ENCODE measurements at regions not wholly inside any gene's neighbourhood (a gene's known extent, or its start where the extent isn't known, plus 50 kb on each side); places are given as distances from the start of the nearest gene placed in this dataset.

- TF ChIP-seq CTCF (IDR thresholded peaks at IDR 0.05), result no peak
- no peak for TF ChIP-seq POLR2A (IDR thresholded peaks at IDR 0.05)
These were observed 699.7 kb downstream of the DHX35 start for GRCh38 chr20:39661833-39662232.
